IMR-90 (cell line): ENCODE measurements at regions not wholly inside any gene's neighbourhood (a gene's known extent, or its start where the extent isn't known, plus 50 kb on each side); places are given as distances from the start of the nearest gene placed in this dataset.

Experiments used
- ATAC-seq: fragments of 200-7000 bp; cut with Tn5 transposase; 2 replicates; pipeline ENCODE4 v1.9.1; 2020; ENCODE audit warnings: low read depth, mild to moderate bottlenecking, moderate library complexity
- BruUV-seq: library from RNA; stranded (reverse); fragments of 400-500 nt; replicated peaks from 2 replicates; lab custom pipeline; 2021; lab: Mats Ljungman, UMichigan
- CTCF ChIA-PET: fragments of 300-600 bp; formaldehyde crosslinking; extraction: SDS; loops from one replicate; lab custom pipeline; 2021; ENCODE audit warnings: antibody characterized with exemption; lab: Yijun Ruan, JAX
- POLR2A ChIA-PET: fragments of 300-600 bp; sonication (Branson Sonifier 250); formaldehyde crosslinking; loops from one replicate; lab custom pipeline; 2022; ENCODE audit warnings: antibody characterized with exemption; ENCODE audit not compliant: unreplicated experiment; lab: Charles Lee
- DNase-seq: peaks from one replicate; pipeline ENCODE4 v3.0.0; 2013
- H2AFZ ChIP-seq: replicated peaks from 2 replicates; pipeline ENCODE3; 2013; ENCODE audit warnings: low read length, mild to moderate bottlenecking; ENCODE audit not compliant: poor library complexity
- H2AK5ac ChIP-seq: 2 replicates; pipeline ENCODE4 v1.6.1; 2013; ENCODE audit warnings: low read depth, low read length, inconsistent platforms
- H2AK9ac ChIP-seq: replicated peaks from 2 replicates; pipeline ENCODE3; 2013; ENCODE audit warnings: mild to moderate bottlenecking, low read depth, low read length, moderate library complexity; ENCODE audit not compliant: poor library complexity
- H2BK120ac ChIP-seq: 2 replicates; pipeline ENCODE4 v1.6.1; 2013; ENCODE audit warnings: low read depth, low read length, inconsistent platforms
- H2BK15ac ChIP-seq: 3 replicates; pipeline ENCODE4 v1.6.1; 2013; ENCODE audit warnings: low read depth, low read length, inconsistent platforms
- H2BK20ac ChIP-seq: 2 replicates; pipeline ENCODE4 v1.6.1; 2013; ENCODE audit warnings: low read depth, mild to moderate bottlenecking, inconsistent platforms, low read length, moderate library complexity
- H2BK5ac ChIP-seq: 2 replicates; pipeline ENCODE4 v1.6.1; 2013; ENCODE audit warnings: mild to moderate bottlenecking, low read depth, low read length, inconsistent platforms; ENCODE audit not compliant: poor library complexity, severe bottlenecking
- H3K14ac ChIP-seq: replicated peaks from 2 replicates; pipeline ENCODE4 v1.6.1; 2013; ENCODE audit warnings: low read depth, low read length, inconsistent platforms
- H3K18ac ChIP-seq: 2 replicates; pipeline ENCODE4 v1.6.1; 2013; ENCODE audit warnings: low read depth, low read length, control low read depth
- H3K23ac ChIP-seq: 2 replicates; pipeline ENCODE4 v1.6.1; 2013; ENCODE audit warnings: low read depth, low read length, inconsistent platforms
- H3K27ac ChIP-seq: 2 replicates; pipeline ENCODE4 v1.5.1; 2013; ENCODE audit warnings: mild to moderate bottlenecking, control low read depth, low read length; ENCODE audit not compliant: insufficient read depth
- H3K27me3 ChIP-seq: 2 replicates; pipeline ENCODE4 v1.6.1; 2013; ENCODE audit warnings: low read length; ENCODE audit not compliant: control insufficient read depth, insufficient read depth
- H3K36me3 ChIP-seq: 2 replicates; pipeline ENCODE4 v1.6.1; 2013; ENCODE audit warnings: low read length, mixed read lengths; ENCODE audit not compliant: control insufficient read depth, insufficient read depth
- H3K4ac ChIP-seq: 2 replicates; pipeline ENCODE4 v1.6.1; 2013; ENCODE audit warnings: low read depth, low read length, inconsistent platforms
- H3K4me1 ChIP-seq: 2 replicates; pipeline ENCODE4 v1.6.1; 2013; ENCODE audit warnings: low read length, mixed read lengths; ENCODE audit not compliant: control insufficient read depth, insufficient read depth
- H3K4me2 ChIP-seq: 2 replicates; pipeline ENCODE4 v1.6.1; 2013; ENCODE audit warnings: low read depth, mild to moderate bottlenecking, control low read depth, low read length, moderate library complexity
- H3K4me3 ChIP-seq: 2 replicates; pipeline ENCODE4 v1.5.1; 2013; ENCODE audit warnings: low read depth, mild to moderate bottlenecking, control low read depth, low read length, moderate library complexity; ENCODE audit not compliant: insufficient read depth
- H3K56ac ChIP-seq: 2 replicates; pipeline ENCODE4 v1.6.1; 2013; ENCODE audit warnings: low read length, inconsistent platforms; ENCODE audit not compliant: insufficient read depth; ENCODE audit errors: extremely low read depth
- H3K79me1 ChIP-seq, 2 experiments: 2 replicates each; pipeline ENCODE4 v1.6.1; 2013; ENCODE audit warnings: low read length in 2 of 2, inconsistent platforms in 1 of 2, low read depth in 1 of 2
- H3K9ac ChIP-seq: 2 replicates; pipeline ENCODE4 v1.6.1; 2013; ENCODE audit warnings: low read depth, low read length, control low read depth
- H3K9me1 ChIP-seq: 2 replicates; pipeline ENCODE4 v1.6.1; 2013; ENCODE audit warnings: low read length, inconsistent platforms; ENCODE audit not compliant: insufficient read depth
- H3K9me3 ChIP-seq: 2 replicates; pipeline ENCODE4 v1.6.1; 2013; ENCODE audit warnings: low read length; ENCODE audit not compliant: control insufficient read depth, insufficient read depth
- H4K20me1 ChIP-seq: 2 replicates; pipeline ENCODE4 v1.6.1; 2013; ENCODE audit warnings: low read length, inconsistent platforms; ENCODE audit not compliant: insufficient read depth
- H4K5ac ChIP-seq: 2 replicates; pipeline ENCODE4 v1.6.1; 2013; ENCODE audit warnings: mild to moderate bottlenecking, low read depth, low read length, control low read depth
- H4K8ac ChIP-seq, 2 experiments: 2 replicates each; pipeline ENCODE4 v1.6.1; 2013; ENCODE audit warnings: low read depth in 2 of 2, low read length in 2 of 2, control low read depth in 1 of 2, inconsistent platforms in 1 of 2
- H4K91ac ChIP-seq: 2 replicates; pipeline ENCODE4 v1.6.1; 2013; ENCODE audit warnings: low read depth, low read length, inconsistent platforms; ENCODE audit not compliant: insufficient read depth
- CEBPB ChIP-seq: IDR thresholded peaks from 2 replicates; pipeline ENCODE4 v1.6.1; 2012; ENCODE audit warnings: low read depth, low read length, improper control_type of control experiment
- MAFK ChIP-seq: IDR thresholded peaks from 2 replicates; pipeline ENCODE4 v1.6.1; 2012; ENCODE audit warnings: low read depth, low read length, improper control_type of control experiment
- SMC3 ChIP-seq: fragments of 150-350 bp; IDR thresholded peaks from 2 replicates; pipeline ENCODE4 v1.6.1; 2016; ENCODE audit warnings: low read depth, mild to moderate bottlenecking, antibody characterized with exemption, low read length, moderate library complexity
- WGBS, 2 experiments: methylation state at CpG; one replicate each; pipeline versions ENCODE4 v1.1.5 to v1.1.7; 2013; ENCODE audit warnings: missing lambda C conversion rate in 2 of 2; ENCODE audit not compliant: insufficient read length in 1 of 2; ENCODE audit errors: extremely low coverage in 2 of 2; 5-methylcytosine and 5-hydroxymethylcytosine counted together
- dilution Hi-C: fragments of 300-500 bp; cut with HindIII; formaldehyde crosslinking; loops from one replicate; pipeline ENCODE4 v1.14.3; 2018; ENCODE audit warnings: low sequenced_read_pairs; ENCODE audit not compliant: unreplicated experiment
- in situ Hi-C: fragments of 300-500 bp; cut with MboI; formaldehyde crosslinking; loops from 3 replicates; pipeline ENCODE4 v1.14.3; 2019; ENCODE audit warnings: low sequenced_read_pairs, inconsistent platforms, mixed read lengths
- intact Hi-C: fragments of 100-400 bp; cut with micrococcal nuclease; formaldehyde crosslinking; loops from 2 replicates; pipeline ENCODE4 v1.10.0; 2022

GRCh38 chr4:8708401-8709021 is 115.9 kb downstream of the CPZ start:
- H3K23ac ChIP-seq = no peak overlapping the region
- H2BK5ac ChIP-seq = no peak overlapping the region
- no peaks in the 10 kb centered on the region for H3K36me3 ChIP-seq
- H3K9me3 ChIP-seq = peaks cover 13% of the 10 kb centered on the region
- no peak overlapping the region for H3K14ac ChIP-seq
- no peak overlapping the region for H4K5ac ChIP-seq
- DNase-seq = no peak
- H2AFZ ChIP-seq = no peak overlapping the region
- H4K91ac ChIP-seq = no peak overlapping the region
- H3K27ac ChIP-seq = no peak overlapping the region
- in situ Hi-C loops (no loop called here), dilution Hi-C loops (no loop called here), intact Hi-C loops (no loop called here)
- 40% methylated on average over 3 of the region's 16 CpGs; no CpG with 5 or more reads in 1 of the 2 experiments for WGBS, 2 experiments
- ChIA-PET CTCF (no interaction called here), POLR2A (no interaction called here)
- H3K4me3 ChIP-seq = no peak overlapping the region
- no peak overlapping the region for H2BK20ac ChIP-seq
- no peaks in the 10 kb centered on the region for H3K79me1 ChIP-seq
- no peak overlapping the region for H2AK9ac ChIP-seq
- H3K27me3 ChIP-seq = no peaks in the 10 kb centered on the region
- H3K18ac ChIP-seq = no peak overlapping the region
- BruUV-seq = no TSS peak
- no peak overlapping the region for H3K9ac ChIP-seq
- no peaks in the 10 kb centered on the region for H4K20me1 ChIP-seq
- no peaks in the 10 kb centered on the region for H3K9me1 ChIP-seq
- no peak overlapping the region for H2BK120ac ChIP-seq
- H3K4me1 ChIP-seq = no peaks in the 10 kb centered on the region
- TF ChIP-seq MAFK = no peak
- no peak for TF ChIP-seq SMC3
- TF ChIP-seq CEBPB = no peak
- H2BK15ac ChIP-seq = no peak overlapping the region
- no peak overlapping the region for H3K4me2 ChIP-seq
- no peak overlapping the region for H3K56ac ChIP-seq
- H2AK5ac ChIP-seq = no peak overlapping the region
- no peak overlapping the region for H3K4ac ChIP-seq
- H4K8ac ChIP-seq = no peak overlapping the region
- ATAC-seq = no peak
